Stimulated activated effector memory CD8-positive, alpha-beta T cell treated with anti-CD3 and anti-CD28 coated beads, Interleukin-12 subunit alpha, Interleukin-12 subunit beta, amount 100 ng/mL, for 72 hours (primary cell): ENCODE measurements at regions not wholly inside any gene's neighbourhood (a gene's known extent, or its start where the extent isn't known, plus 50 kb on each side); places are given as distances from the start of the nearest gene placed in this dataset.

ENCODE experiments used
- ATAC-seq: fragments of 150-1000 bp; cut with Tn5 transposase; 2 replicates; pipeline ENCODE4 v1.10.0; 2021
- DNase-seq, 2 donors: peaks; one replicate each; pipeline ENCODE4 v3.0.0; 2021 to 2022; ENCODE audit warnings: low spot score in 2 of 2
- H3K27ac Mint-ChIP-seq: one replicate; pipeline ENCODE4 v1.8.0; 2022; ENCODE audit warnings: mild to moderate bottlenecking, mixed read lengths
- H3K36me3 Mint-ChIP-seq: one replicate; pipeline ENCODE4 v1.8.0; 2022; ENCODE audit warnings: mild to moderate bottlenecking, mixed read lengths
- H3K4me1 Mint-ChIP-seq: one replicate; pipeline ENCODE4 v1.8.0; 2022; ENCODE audit warnings: mixed read lengths
- H3K4me3 Mint-ChIP-seq: one replicate; pipeline ENCODE4 v1.8.0; 2022; ENCODE audit warnings: mild to moderate bottlenecking, mixed read lengths
- H3K9me3 Mint-ChIP-seq: one replicate; pipeline ENCODE4 v1.8.0; 2022; ENCODE audit warnings: mixed read lengths

GRCh38 chr10:42981358-42982236 is 95.3 kb upstream of the RET start:
- Mint-ChIP-seq H3K4me1 (no peaks in the 10 kb centered on the region), H3K9me3 (no peaks in the 10 kb centered on the region), H3K27ac (no peak overlapping the region), H3K36me3 (no peaks in the 10 kb centered on the region), H3K4me3 (no peak overlapping the region)
- DNase-seq (no peak), ATAC-seq (no peak)

- no peak for DNase-seq
- Mint-ChIP-seq H3K36me3 (no peaks in the 10 kb centered on the region), H3K27ac (no peak overlapping the region), H3K4me1 (no peaks in the 10 kb centered on the region), H3K9me3 (no peaks in the 10 kb centered on the region), H3K4me3 (no peak overlapping the region)
- no peak for ATAC-seq
These were observed 93.9 kb upstream of the RET start for GRCh38 chr10:42982891-42983506.

- Mint-ChIP-seq H3K4me3 (no peak overlapping the region), H3K27ac (no peak overlapping the region), H3K4me1 (no peaks in the 10 kb centered on the region), H3K36me3 (no peaks in the 10 kb centered on the region), H3K9me3 (no peaks in the 10 kb centered on the region)
- ATAC-seq (no peak), DNase-seq (no peak)
These were observed 93.3 kb upstream of the RET start for GRCh38 chr10:42983591-42983990.

DNA sequence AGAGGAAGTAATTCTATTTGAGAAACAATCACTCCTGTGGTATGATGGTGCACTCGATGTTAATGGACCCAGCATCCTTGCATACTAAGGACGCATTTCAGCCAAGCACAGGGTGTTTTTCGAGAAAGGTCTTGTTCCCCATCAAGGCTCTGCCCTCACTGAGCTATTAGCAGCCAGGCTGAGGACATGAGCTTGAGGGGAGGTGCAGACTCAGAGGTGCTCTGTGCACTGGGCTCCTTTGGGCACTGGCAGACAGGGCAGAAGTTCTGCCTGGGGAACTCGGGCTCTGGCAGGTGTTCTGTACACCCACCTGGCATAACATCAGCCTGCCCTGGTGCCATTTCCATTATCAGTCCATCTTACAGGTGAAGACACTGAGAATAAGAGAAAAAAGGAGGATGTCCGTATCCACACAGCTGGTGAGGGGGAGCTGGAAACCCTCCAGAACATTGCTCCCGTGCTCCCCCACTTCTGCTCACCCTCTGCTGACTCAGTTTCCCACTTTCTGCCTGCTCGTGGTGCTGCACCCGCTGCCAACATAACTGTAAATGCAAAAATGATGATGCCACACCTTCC is 92.7 kb upstream of the RET start:
- Mint-ChIP-seq H3K4me1 (peaks cover 3% of the 10 kb centered on the region), H3K4me3 (no peak overlapping the region), H3K27ac (no peak overlapping the region), H3K36me3 (no peaks in the 10 kb centered on the region), H3K9me3 (no peaks in the 10 kb centered on the region)
- ATAC-seq (no peak), DNase-seq (no peak)

DNA sequence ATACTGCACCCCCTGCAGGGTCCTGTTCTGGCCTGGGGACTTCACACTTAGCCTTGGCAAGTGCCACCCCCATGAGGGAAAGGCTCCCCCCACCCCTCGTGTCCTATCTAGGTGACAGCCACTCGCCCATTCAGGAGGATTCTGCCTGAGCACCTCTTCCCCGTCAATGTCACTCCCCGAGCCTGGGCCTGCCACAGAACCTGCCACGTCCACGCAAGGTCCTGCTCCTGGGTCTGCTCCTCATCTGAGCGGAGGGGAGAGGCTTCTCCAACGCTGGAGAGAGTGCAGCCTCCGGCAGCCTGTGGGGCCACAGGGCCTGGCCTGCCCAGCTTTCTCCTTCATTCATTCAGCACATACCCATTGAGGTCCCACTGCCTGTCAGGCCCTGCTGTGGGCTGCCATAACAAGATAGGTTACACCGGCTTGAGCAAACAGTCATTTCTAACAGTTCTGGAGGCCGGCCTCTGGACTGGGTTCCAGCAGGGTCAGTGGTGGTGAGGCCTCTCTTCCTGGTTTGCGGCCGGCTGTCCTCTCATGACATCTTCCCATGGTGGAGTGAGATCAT is 92.0 kb upstream of the RET start:
- Mint-ChIP-seq H3K9me3 (no peaks in the 10 kb centered on the region), H3K4me3 (no peak overlapping the region), H3K36me3 (no peaks in the 10 kb centered on the region), H3K27ac (peak overlapping the region; percentile 10), H3K4me1 (peaks cover 7% of the 10 kb centered on the region)
- DNase-seq (no peak), ATAC-seq (no peak)

- Mint-ChIP-seq H3K36me3 (no peaks in the 10 kb centered on the region), H3K4me1 (peaks cover 7% of the 10 kb centered on the region), H3K9me3 (no peaks in the 10 kb centered on the region), H3K4me3 (no peak overlapping the region), H3K27ac (peak overlapping the region; percentile 10)
- no peak for ATAC-seq
- DNase-seq, result no peak
These were observed 91.2 kb upstream of the RET start for GRCh38 chr10:42985436-42986316.

DNA sequence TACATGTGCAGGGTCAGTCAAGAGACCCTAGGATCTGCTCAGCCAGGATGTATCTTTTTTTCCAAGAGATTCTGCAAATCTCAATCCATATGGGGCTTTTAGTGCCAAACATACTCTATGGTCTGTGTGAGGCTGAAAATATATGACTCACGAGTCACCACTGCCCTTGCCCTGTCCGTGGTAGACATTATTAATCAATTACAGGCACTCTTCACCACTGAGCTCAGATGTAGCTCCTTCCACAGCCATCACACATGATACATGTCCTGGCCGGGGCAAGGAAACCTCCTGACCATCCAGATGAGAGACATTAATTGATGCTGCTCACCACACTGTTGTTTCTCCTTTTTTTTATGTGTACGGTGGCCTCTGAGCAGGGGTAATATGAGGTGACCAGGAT is 90.2 kb upstream of the RET start:
- Mint-ChIP-seq H3K4me1 (peaks cover 7% of the 10 kb centered on the region), H3K36me3 (no peaks in the 10 kb centered on the region), H3K27ac (no peak overlapping the region), H3K9me3 (no peaks in the 10 kb centered on the region), H3K4me3 (no peak overlapping the region)
- no peak for DNase-seq
- no peak for ATAC-seq

GRCh38 chr10:42987121-42987541 is 89.7 kb upstream of the RET start:
- H3K4me1 Mint-ChIP-seq, result peaks cover 7% of the 10 kb centered on the region
- H3K36me3 Mint-ChIP-seq, result no peaks in the 10 kb centered on the region
- no peak for ATAC-seq
- no peak overlapping the region for H3K4me3 Mint-ChIP-seq
- no peaks in the 10 kb centered on the region for H3K9me3 Mint-ChIP-seq
- DNase-seq, result peak in 1 of 2 donors; percentile 43
- H3K27ac Mint-ChIP-seq, result no peak overlapping the region

DNA sequence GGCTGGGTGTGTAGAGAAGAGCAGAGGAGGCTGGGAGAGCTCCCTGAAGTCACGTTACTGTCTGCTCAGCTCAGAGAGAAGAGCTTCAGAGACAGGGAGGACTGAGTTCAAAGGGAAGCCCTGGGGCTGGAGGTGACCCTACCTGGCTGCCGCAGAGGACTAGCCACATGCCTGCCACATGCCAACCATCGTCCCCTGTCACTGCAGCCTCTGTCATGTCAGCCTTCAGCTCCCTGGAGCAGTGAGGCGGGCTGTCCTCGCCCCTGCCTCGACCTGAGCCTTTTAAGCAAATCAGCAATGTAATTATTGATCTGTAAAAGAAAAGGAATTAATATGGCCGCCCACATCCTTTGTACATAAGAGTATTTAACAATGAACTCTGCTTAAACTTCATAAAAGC is 89.3 kb upstream of the RET start:
- no peak overlapping the region for H3K4me3 Mint-ChIP-seq
- H3K9me3 Mint-ChIP-seq, result no peaks in the 10 kb centered on the region
- H3K27ac Mint-ChIP-seq, result no peak overlapping the region
- no peaks in the 10 kb centered on the region for H3K36me3 Mint-ChIP-seq
- peak in 1 of 2 donors; percentile 39 for DNase-seq
- no peak for ATAC-seq
- peaks cover 7% of the 10 kb centered on the region for H3K4me1 Mint-ChIP-seq

DNA sequence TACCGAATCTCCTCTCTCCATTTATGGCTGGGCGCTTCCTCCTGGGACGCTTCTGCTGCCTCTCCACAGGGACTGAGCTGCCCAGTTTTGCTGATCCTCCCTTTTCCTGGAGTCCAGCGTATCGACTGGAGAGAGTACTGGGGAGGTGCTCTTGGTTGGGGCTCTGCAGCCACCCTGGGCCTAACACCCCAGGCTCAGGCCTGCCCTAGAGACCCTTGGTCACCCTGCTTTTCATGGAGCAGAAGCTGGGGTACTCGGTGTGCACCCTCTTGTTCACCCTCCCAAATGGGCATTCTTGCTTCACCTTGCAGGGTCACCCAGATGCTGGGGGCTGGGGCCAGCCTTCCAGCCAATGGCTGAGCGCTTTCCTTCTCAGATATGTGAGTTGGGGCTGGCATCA is 88.8 kb upstream of the RET start:
- ATAC-seq (no peak), DNase-seq (peak in 1 of 2 donors; percentile 40)
- Mint-ChIP-seq H3K4me1 (peaks cover 7% of the 10 kb centered on the region), H3K36me3 (no peaks in the 10 kb centered on the region), H3K4me3 (no peak overlapping the region), H3K27ac (no peak overlapping the region), H3K9me3 (no peaks in the 10 kb centered on the region)

GRCh38 chr10:42988517-42989395 is 88.1 kb upstream of the RET start:
- Mint-ChIP-seq H3K36me3 (no peaks in the 10 kb centered on the region), H3K4me1 (peaks cover 7% of the 10 kb centered on the region), H3K27ac (peak overlapping the region; percentile 6), H3K9me3 (no peaks in the 10 kb centered on the region), H3K4me3 (no peak overlapping the region)
- ATAC-seq (peak; percentile 43), DNase-seq (peak in 1 of 2 donors; percentile 46)

DNA sequence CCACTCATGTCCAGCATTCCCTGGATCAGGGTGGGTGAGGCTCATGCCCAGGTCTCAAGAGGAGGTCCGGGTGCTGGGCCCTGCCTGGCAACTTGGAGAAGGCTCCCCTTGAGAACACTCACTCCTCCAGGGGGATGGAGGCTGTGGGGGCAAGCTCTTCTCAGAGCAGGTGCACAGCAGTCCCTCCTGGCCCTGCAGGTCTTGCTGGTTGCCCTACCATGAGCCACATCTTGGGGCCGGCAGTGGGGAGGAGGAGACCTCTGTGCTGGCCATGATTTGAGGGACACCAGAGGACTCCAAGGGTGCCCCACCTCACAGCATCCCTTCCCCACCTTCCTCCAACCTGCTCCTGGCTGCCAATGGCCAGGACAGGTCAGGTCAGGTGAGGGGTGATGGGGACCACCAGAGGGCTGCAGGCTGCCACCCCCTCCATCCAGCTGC is 87.4 kb upstream of the RET start:
- H3K9me3 Mint-ChIP-seq, result no peaks in the 10 kb centered on the region
- peaks cover 7% of the 10 kb centered on the region for H3K4me1 Mint-ChIP-seq
- no peak overlapping the region for H3K4me3 Mint-ChIP-seq
- ATAC-seq, result no peak
- H3K36me3 Mint-ChIP-seq, result no peaks in the 10 kb centered on the region
- peak overlapping the region; percentile 6 for H3K27ac Mint-ChIP-seq
- DNase-seq, result no peak

DNA sequence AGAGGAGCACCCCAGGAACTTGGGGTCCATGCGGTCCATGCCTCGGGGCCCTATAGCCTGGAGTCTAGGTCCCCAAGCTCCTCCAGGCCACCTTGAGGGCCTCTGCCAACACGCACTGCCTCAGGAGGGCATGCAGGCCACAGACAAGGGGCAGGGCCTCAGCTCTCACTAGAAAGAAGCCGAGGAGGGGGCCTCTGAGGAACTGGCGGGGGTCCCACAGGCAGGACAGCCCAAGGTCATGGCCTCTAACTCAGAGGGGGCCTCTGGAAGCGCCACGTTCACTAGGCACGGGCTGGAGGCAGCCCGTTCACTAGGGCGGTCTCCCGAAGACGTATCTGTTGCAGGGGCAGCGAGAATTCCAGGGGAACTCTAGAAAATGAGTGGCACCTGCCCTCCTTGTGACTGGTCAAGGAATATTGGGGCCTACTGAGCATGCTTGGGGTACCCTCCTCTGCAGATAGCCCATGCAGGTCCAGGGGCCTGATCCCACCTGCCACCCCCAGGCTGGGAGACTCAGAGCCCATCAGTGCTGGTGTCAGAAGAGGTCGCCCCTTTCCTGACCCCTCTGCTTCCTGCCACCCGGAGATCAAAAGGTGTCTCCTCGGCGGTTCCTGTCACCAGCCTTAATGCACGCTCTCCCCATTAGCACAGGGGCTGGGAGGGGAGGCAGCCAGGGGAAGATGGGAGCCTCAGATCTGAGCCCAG is 86.7 kb upstream of the RET start:
- Mint-ChIP-seq H3K27ac (no peak overlapping the region), H3K4me1 (peaks cover 7% of the 10 kb centered on the region), H3K36me3 (no peaks in the 10 kb centered on the region), H3K4me3 (no peak overlapping the region), H3K9me3 (no peaks in the 10 kb centered on the region)
- no peak for ATAC-seq
- DNase-seq, result no peak
